Nephron progenitor cell (in vitro differentiated cells): ENCODE measurements at regions not wholly inside any gene's neighbourhood (a gene's known extent, or its start where the extent isn't known, plus 50 kb on each side); places are given as distances from the start of the nearest gene placed in this dataset.

ENCODE experiments used
- DNase-seq: peaks from one replicate; pipeline ENCODE4 v3.0.0; 2021
- H3K27ac Mint-ChIP-seq: 2 replicates; pipeline ENCODE4 v1.8.0; 2021; ENCODE audit warnings: mild to moderate bottlenecking, moderate library complexity, mixed read lengths
- H3K27me3 Mint-ChIP-seq: 2 replicates; pipeline ENCODE4 v1.8.0; 2021; ENCODE audit warnings: mild to moderate bottlenecking, low read depth, mixed read lengths; ENCODE audit not compliant: poor library complexity
- H3K36me3 Mint-ChIP-seq: 2 replicates; pipeline ENCODE4 v1.8.0; 2021; ENCODE audit warnings: low read depth, mixed read lengths
- H3K4me1 Mint-ChIP-seq: 2 replicates; pipeline ENCODE4 v1.8.0; 2021; ENCODE audit warnings: mixed read lengths
- H3K4me3 Mint-ChIP-seq: 2 replicates; pipeline ENCODE4 v1.8.0; 2021; ENCODE audit warnings: mild to moderate bottlenecking, moderate library complexity, mixed read lengths
- H3K9me3 Mint-ChIP-seq: 2 replicates; pipeline ENCODE4 v1.8.0; 2021; ENCODE audit warnings: mild to moderate bottlenecking, moderate library complexity, mixed read lengths
- CTCF ChIP-seq: fragments of 200-600 bp; sonication (generic); IDR thresholded peaks from 2 replicates; pipeline ENCODE4 v1.5.0; 2021; ENCODE audit warnings: antibody characterized with exemption

GRCh38 chr10:78263521-78263988 is 229.9 kb downstream of the RPS24 start:
- peaks cover 49% of the 10 kb centered on the region for H3K4me1 Mint-ChIP-seq
- no peak for TF ChIP-seq CTCF

GRCh38 chr10:78264361-78264760 is 230.7 kb downstream of the RPS24 start:
- no peak for TF ChIP-seq CTCF
- Mint-ChIP-seq H3K27ac (no peak overlapping the region), H3K27me3 (peaks cover 5% of the 10 kb centered on the region), H3K4me3 (no peak overlapping the region), H3K9me3 (peaks cover 13% of the 10 kb centered on the region), H3K36me3 (no peaks in the 10 kb centered on the region), H3K4me1 (peaks cover 57% of the 10 kb centered on the region)
- no peak for DNase-seq

More at GRCh38 chr10:78263521-78263988, 229.9 kb downstream of the RPS24 start:
- H3K9me3 Mint-ChIP-seq, result peaks cover 20% of the 10 kb centered on the region
- no peak overlapping the region for H3K4me3 Mint-ChIP-seq
- H3K27ac Mint-ChIP-seq, result no peak overlapping the region
- peaks cover 7% of the 10 kb centered on the region for H3K27me3 Mint-ChIP-seq
- no peak for DNase-seq
- no peaks in the 10 kb centered on the region for H3K36me3 Mint-ChIP-seq

- Mint-ChIP-seq H3K4me1 (peaks cover 60% of the 10 kb centered on the region), H3K9me3 (peaks cover 8% of the 10 kb centered on the region), H3K36me3 (no peaks in the 10 kb centered on the region), H3K4me3 (no peak overlapping the region), H3K27ac (peak overlapping the region; percentile 30), H3K27me3 (peaks cover 5% of the 10 kb centered on the region)
- no peak for TF ChIP-seq CTCF
- no peak for DNase-seq
Measured at GRCh38 chr10:78266741-78267469, 233.2 kb downstream of the RPS24 start.

GRCh38 chr10:78267598-78267997 is 233.9 kb downstream of the RPS24 start:
- DNase-seq, result no peak
- Mint-ChIP-seq H3K4me3 (no peak overlapping the region), H3K9me3 (peaks cover 8% of the 10 kb centered on the region), H3K4me1 (peaks cover 60% of the 10 kb centered on the region), H3K27me3 (peaks cover 5% of the 10 kb centered on the region), H3K36me3 (no peaks in the 10 kb centered on the region), H3K27ac (no peak overlapping the region)
- TF ChIP-seq CTCF, result no peak

GRCh38 chr10:78269060-78269459 is 235.4 kb downstream of the RPS24 start:
- peaks cover 8% of the 10 kb centered on the region for H3K9me3 Mint-ChIP-seq
- no peaks in the 10 kb centered on the region for H3K36me3 Mint-ChIP-seq
- H3K27ac Mint-ChIP-seq, result no peak overlapping the region
- H3K4me1 Mint-ChIP-seq, result peaks cover 56% of the 10 kb centered on the region
- H3K4me3 Mint-ChIP-seq, result no peak overlapping the region
- DNase-seq, result no peak
- no peak for TF ChIP-seq CTCF
- peaks cover 9% of the 10 kb centered on the region for H3K27me3 Mint-ChIP-seq

- no peak overlapping the region for H3K4me3 Mint-ChIP-seq
- peaks cover 9% of the 10 kb centered on the region for H3K27me3 Mint-ChIP-seq
- no peak for DNase-seq
- H3K36me3 Mint-ChIP-seq, result no peaks in the 10 kb centered on the region
- peaks cover 35% of the 10 kb centered on the region for H3K4me1 Mint-ChIP-seq
- peaks cover 8% of the 10 kb centered on the region for H3K9me3 Mint-ChIP-seq
- no peak for TF ChIP-seq CTCF
- no peak overlapping the region for H3K27ac Mint-ChIP-seq
Measured at GRCh38 chr10:78272329-78272728, 238.7 kb downstream of the RPS24 start.
